ENCODE measurements at regions not wholly inside any gene's neighbourhood (a gene's known extent, or its start where the extent isn't known, plus 50 kb on each side); places are given as distances from the start of the nearest gene placed in this dataset.

DNA sequence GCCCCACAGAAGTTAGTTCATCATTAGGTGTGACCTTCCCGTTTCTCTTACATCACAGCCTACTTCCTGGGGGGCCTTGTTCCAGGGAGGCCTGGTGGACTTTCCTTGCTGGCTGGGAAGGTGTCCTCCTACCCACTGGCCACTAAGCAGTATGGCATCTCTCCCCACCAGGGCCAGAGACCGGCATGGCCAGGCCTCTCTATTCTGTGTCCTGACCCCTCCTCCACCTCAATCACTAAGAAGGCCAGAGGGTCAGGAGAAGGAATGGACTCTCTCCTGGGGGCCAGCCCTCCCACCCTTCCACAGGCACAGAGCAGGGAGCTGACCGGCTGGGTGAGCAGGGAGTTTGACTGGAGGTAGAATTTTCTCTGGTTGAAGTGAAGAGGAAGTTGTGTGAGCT lies 81.9 kb downstream of the PJA1 start:
- H3K4me3 ChIP-seq (ENCODE audit: low read depth, low read length): no peak overlapping the region
- TF ChIP-seq, protein P1, sequence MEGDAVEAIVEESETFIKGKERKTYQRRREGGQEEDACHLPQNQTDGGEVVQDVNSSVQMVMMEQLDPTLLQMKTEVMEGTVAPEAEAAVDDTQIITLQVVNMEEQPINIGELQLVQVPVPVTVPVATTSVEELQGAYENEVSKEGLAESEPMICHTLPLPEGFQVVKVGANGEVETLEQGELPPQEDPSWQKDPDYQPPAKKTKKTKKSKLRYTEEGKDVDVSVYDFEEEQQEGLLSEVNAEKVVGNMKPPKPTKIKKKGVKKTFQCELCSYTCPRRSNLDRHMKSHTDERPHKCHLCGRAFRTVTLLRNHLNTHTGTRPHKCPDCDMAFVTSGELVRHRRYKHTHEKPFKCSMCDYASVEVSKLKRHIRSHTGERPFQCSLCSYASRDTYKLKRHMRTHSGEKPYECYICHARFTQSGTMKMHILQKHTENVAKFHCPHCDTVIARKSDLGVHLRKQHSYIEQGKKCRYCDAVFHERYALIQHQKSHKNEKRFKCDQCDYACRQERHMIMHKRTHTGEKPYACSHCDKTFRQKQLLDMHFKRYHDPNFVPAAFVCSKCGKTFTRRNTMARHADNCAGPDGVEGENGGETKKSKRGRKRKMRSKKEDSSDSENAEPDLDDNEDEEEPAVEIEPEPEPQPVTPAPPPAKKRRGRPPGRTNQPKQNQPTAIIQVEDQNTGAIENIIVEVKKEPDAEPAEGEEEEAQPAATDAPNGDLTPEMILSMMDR (IDR thresholded peaks at IDR 0.05; ENCODE audit: low read depth, low read length): no peak

DNA sequence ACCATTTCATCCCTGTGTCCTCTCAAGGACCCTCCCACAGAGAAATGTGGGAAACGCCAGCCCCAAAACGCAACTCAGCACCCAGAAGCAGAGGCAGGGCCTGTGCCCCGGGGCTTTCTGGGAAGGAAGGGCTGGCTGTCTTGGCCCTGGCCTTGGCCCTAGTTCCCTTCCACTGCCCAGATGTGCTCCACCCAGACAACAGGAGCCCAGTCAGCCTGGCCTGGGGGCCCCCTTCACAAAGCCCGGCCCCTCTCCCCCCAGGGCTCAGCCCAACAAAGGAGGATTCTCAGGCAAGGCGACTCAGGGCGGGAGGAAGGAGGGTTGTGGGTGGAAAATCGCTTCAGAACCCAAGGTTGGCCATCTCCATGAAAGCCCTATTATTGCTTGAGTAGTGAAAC lies 82.5 kb downstream of the PJA1 start:
- H3K4me3 ChIP-seq (ENCODE audit: low read depth, low read length): no peak overlapping the region
- TF ChIP-seq, protein P1 (IDR thresholded peaks at IDR 0.05; ENCODE audit: low read depth, low read length): no peak

DNA sequence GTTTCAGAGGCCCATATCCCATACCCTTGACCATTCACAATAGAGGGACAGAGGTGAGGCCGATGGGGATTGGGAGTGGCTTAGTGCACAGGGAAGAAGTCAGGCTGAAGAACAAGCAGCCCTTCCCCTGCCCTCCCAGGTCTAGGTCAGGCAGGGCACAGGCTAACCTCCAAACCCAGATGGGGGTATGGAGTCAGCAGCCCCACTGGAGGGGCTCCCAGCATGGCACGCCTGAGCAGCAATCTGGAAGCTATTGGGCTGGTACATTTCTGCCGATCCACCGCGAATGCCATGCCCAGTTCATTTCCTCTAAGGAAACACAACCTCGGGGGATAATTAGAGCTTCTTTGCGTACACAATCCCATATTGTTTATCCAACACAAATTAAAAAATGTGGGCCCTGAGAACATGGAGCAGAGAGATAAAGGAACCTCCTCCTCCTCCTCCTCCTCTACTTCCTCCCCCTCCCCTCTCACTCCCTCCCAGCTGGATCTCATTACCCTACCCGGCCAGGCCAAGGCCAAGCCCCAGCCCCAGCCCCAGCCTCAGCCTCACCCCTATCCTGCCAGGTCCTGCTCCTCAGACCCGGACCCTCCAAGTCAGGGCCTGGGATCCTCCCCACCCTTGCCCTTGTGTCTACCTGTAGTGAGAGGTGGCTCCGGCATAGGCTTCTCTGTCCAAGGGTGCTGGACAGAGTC lies 83.0 kb downstream of the PJA1 start:
- no peak overlapping the region for H3K4me3 ChIP-seq (ENCODE audit: low read depth, low read length)
- TF ChIP-seq, protein P1 (IDR thresholded peaks at IDR 0.05; ENCODE audit: low read depth, low read length): no peak

DNA sequence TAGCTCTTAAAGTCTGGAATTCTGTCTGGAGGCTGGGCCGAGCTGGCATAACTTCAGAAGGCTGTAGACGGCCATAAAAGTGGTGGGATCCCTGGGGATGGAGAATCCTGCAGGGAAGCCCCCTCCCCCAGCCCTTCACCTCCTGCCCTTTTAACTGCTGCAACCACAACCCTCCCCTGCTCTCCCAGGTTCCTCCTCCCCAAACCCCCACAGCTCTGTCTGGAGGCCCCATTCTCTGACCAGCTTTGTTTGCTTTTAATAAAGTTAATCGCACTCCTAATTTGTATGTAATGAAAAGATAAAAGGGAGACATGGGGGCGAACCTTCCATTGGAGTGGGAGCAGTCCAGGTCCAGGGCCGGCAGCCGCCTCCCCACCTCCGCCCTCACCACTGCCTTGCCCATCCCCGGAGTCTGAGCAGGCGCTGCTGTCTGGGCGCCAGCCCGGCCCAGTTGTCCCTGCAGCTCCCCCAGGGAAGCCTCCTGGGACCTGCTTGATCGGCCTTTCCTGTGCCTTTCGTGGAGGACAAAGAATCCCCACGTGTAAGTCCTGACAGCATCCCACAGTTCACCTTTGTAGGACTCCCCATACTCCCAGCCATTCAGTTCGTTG lies 84.3 kb downstream of the PJA1 start:
- TF ChIP-seq, protein P1 (IDR thresholded peaks at IDR 0.05; ENCODE audit: low read depth, low read length): no peak
- H3K4me3 ChIP-seq (ENCODE audit: low read depth, low read length): no peak overlapping the region

DNA sequence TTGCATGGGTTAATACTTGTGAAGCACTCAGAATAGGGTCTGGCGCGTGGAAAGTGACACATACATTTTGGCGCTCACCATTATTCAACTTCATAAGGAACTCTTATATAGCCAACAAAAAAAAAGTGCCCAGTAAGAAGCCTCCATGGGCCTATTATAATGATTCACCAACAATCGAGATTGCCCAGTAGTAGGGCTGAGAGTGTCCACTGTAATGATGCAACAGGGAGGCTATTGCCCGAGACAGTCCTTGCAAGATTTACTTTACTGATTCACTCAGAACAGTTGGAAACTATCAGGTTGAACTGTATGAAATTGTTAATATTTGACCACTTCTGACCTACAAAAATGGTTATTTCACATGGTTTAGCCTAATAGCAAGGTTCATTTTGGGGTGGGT lies 86.0 kb downstream of the PJA1 start:
- TF ChIP-seq, protein P1 (IDR thresholded peaks at IDR 0.05; ENCODE audit: low read depth, low read length): no peak
- no peak overlapping the region for H3K4me3 ChIP-seq (ENCODE audit: low read depth, low read length)

DNA sequence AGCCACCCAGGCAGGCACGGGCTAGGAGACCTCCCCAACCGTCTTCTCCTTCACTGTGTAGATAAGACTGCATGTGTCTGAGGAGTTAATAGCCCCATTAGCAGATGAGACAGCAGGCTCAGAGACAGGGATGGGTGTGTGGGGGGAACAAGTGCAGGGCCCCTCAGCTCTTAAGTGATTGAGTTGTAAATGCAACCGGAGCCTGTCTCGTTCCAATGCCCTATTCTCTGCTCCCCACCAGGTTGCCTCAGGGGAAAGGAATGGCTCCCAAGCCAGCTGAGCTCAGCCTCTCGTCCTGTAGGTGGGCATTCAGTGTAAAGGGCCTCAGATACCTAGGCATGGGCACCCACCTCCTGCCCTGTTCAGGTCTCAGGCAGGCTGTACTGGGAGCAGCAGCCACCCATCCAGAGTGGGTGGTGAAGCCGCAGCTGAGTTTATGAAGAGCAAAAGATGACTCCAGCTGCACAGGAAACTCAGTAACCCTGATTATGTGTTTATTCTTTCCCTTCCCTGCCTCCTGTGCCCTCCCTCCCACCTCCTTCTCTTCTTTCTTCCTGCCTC lies 87.3 kb downstream of the PJA1 start:
- TF ChIP-seq, protein P1 (IDR thresholded peaks at IDR 0.05; ENCODE audit: low read depth, low read length): no peak

DNA sequence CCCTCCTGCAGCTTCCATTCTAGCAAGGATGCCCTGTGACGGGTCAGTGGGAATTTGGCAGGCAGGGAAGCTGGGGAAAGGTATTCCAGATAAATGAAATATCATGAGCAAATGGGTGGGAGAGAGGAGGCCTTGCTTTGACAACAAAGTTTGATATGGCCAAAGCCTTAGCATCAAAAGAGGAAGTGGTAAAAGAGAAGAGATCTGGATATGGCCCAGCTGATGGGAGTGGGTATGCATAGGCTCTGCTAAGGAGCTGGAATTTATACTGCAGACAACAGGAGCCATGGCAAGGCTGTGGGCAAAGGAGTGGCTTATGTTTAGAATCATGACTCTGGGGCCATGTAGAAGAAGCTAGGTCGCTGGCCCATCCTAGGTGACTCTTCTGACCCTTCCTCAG lies 89.2 kb downstream of the PJA1 start:
- TF ChIP-seq, protein P1 (IDR thresholded peaks at IDR 0.05; ENCODE audit: low read depth, low read length): no peak
- H3K4me3 ChIP-seq (ENCODE audit: low read depth, low read length): no peak overlapping the region

More for the DNA sequence above, 87.3 kb downstream of the PJA1 start:
- no peak overlapping the region for H3K4me3 ChIP-seq (ENCODE audit: low read depth, low read length)

Measured in WI38 (cell line).